Neural crest cell (in vitro differentiated cells): ENCODE measurements at regions not wholly inside any gene's neighbourhood (a gene's known extent, or its start where the extent isn't known, plus 50 kb on each side); places are given as distances from the start of the nearest gene placed in this dataset.

Source experiments
- DNase-seq: peaks from one replicate; pipeline ENCODE4 v3.0.0; 2021; ENCODE audit warnings: low read depth, mixed read lengths, low spot score
- H3K27ac Mint-ChIP-seq: one replicate; pipeline ENCODE4 v1.8.0; 2021; ENCODE audit warnings: mild to moderate bottlenecking, mixed read lengths; ENCODE audit not compliant: unreplicated experiment
- H3K27me3 Mint-ChIP-seq: 2 replicates; pipeline ENCODE4 v1.8.0; 2021; ENCODE audit warnings: low read depth, mild to moderate bottlenecking, mixed read lengths
- H3K36me3 Mint-ChIP-seq: 2 replicates; pipeline ENCODE4 v1.8.0; 2021; ENCODE audit warnings: low read depth, mild to moderate bottlenecking, mixed read lengths
- H3K4me1 Mint-ChIP-seq: 2 replicates; pipeline ENCODE4 v1.8.0; 2021; ENCODE audit warnings: mixed read lengths
- H3K4me3 Mint-ChIP-seq: one replicate; pipeline ENCODE4 v1.8.0; 2021; ENCODE audit warnings: mild to moderate bottlenecking, mixed read lengths
- H3K9me3 Mint-ChIP-seq: 2 replicates; pipeline ENCODE4 v1.8.0; 2021; ENCODE audit warnings: mixed read lengths
- CTCF ChIP-seq: fragments of 200-600 bp; sonication (generic); conservative IDR thresholded peaks from 2 replicates; pipeline ENCODE4 v1.5.0; 2021; ENCODE audit warnings: antibody characterized with exemption, mild to moderate bottlenecking

GRCh38 chr2:13536941-13537340 is 820.2 kb downstream of the TRIB2 start:
- peaks cover 18% of the 10 kb centered on the region for H3K27me3 Mint-ChIP-seq
- H3K9me3 Mint-ChIP-seq: peaks cover 2% of the 10 kb centered on the region
- no peak overlapping the region for H3K4me3 Mint-ChIP-seq
- no peak for TF ChIP-seq CTCF
- no peaks in the 10 kb centered on the region for H3K4me1 Mint-ChIP-seq
- no peak for DNase-seq
- H3K27ac Mint-ChIP-seq: no peak overlapping the region
- no peaks in the 10 kb centered on the region for H3K36me3 Mint-ChIP-seq

GRCh38 chr2:13537771-13538349 is 821.1 kb downstream of the TRIB2 start:
- no peaks in the 10 kb centered on the region for H3K9me3 Mint-ChIP-seq
- no peak overlapping the region for H3K4me3 Mint-ChIP-seq
- peaks cover 18% of the 10 kb centered on the region for H3K27me3 Mint-ChIP-seq
- H3K4me1 Mint-ChIP-seq: no peaks in the 10 kb centered on the region
- H3K27ac Mint-ChIP-seq: no peak overlapping the region
- H3K36me3 Mint-ChIP-seq: no peaks in the 10 kb centered on the region
- no peak for TF ChIP-seq CTCF
- DNase-seq: no peak

GRCh38 chr2:13539296-13539695 is 822.6 kb downstream of the TRIB2 start:
- Mint-ChIP-seq H3K4me1 (no peaks in the 10 kb centered on the region), H3K4me3 (no peak overlapping the region), H3K9me3 (no peaks in the 10 kb centered on the region), H3K27ac (no peak overlapping the region), H3K27me3 (peaks cover 15% of the 10 kb centered on the region), H3K36me3 (no peaks in the 10 kb centered on the region)
- DNase-seq: no peak
- no peak for TF ChIP-seq CTCF

GRCh38 chr2:13542061-13542460 is 825.3 kb downstream of the TRIB2 start:
- Mint-ChIP-seq H3K9me3 (no peaks in the 10 kb centered on the region), H3K36me3 (no peaks in the 10 kb centered on the region), H3K4me3 (no peak overlapping the region), H3K4me1 (no peaks in the 10 kb centered on the region), H3K27me3 (peaks cover 13% of the 10 kb centered on the region), H3K27ac (no peak overlapping the region)
- no peak for DNase-seq
- no peak for TF ChIP-seq CTCF

- H3K27ac Mint-ChIP-seq: no peak overlapping the region
- H3K4me1 Mint-ChIP-seq: no peaks in the 10 kb centered on the region
- no peak for DNase-seq
- H3K36me3 Mint-ChIP-seq: no peaks in the 10 kb centered on the region
- H3K4me3 Mint-ChIP-seq: no peak overlapping the region
- peaks cover 9% of the 10 kb centered on the region for H3K27me3 Mint-ChIP-seq
- no peak for TF ChIP-seq CTCF
- no peaks in the 10 kb centered on the region for H3K9me3 Mint-ChIP-seq
Observed at GRCh38 chr2:13542642-13543041, 825.9 kb downstream of the TRIB2 start.

GRCh38 chr2:13543550-13543949 is 826.8 kb downstream of the TRIB2 start:
- Mint-ChIP-seq H3K27ac (no peak overlapping the region), H3K4me3 (no peak overlapping the region), H3K4me1 (no peaks in the 10 kb centered on the region), H3K27me3 (peaks cover 7% of the 10 kb centered on the region), H3K36me3 (no peaks in the 10 kb centered on the region), H3K9me3 (no peaks in the 10 kb centered on the region)
- no peak for TF ChIP-seq CTCF
- no peak for DNase-seq
